D721Med (cell line): ENCODE measurements at regions not wholly inside any gene's neighbourhood (a gene's known extent, or its start where the extent isn't known, plus 50 kb on each side); places are given as distances from the start of the nearest gene placed in this dataset.
A peak's percentile ranks its signal among the peaks of the same experiment; 100 is the strongest.

Experiments
- DNase-seq: peaks from one replicate; pipeline ENCODE4 v3.0.0; 2011; ENCODE audit warnings: low spot score; ENCODE audit not compliant: insufficient read length
- FAIRE-seq: peaks from 2 replicates; lab custom pipeline; 2011; peaks lifted over from hg19 to GRCh38; lab: Jason Lieb, UNC
- CTCF ChIP-seq: IDR thresholded peaks from 2 replicates; pipeline ENCODE4 v1.5.1; 2012; ENCODE audit warnings: mild to moderate bottlenecking, control low read depth; ENCODE audit not compliant: insufficient read depth; ENCODE audit errors: missing control alignments

DNA sequence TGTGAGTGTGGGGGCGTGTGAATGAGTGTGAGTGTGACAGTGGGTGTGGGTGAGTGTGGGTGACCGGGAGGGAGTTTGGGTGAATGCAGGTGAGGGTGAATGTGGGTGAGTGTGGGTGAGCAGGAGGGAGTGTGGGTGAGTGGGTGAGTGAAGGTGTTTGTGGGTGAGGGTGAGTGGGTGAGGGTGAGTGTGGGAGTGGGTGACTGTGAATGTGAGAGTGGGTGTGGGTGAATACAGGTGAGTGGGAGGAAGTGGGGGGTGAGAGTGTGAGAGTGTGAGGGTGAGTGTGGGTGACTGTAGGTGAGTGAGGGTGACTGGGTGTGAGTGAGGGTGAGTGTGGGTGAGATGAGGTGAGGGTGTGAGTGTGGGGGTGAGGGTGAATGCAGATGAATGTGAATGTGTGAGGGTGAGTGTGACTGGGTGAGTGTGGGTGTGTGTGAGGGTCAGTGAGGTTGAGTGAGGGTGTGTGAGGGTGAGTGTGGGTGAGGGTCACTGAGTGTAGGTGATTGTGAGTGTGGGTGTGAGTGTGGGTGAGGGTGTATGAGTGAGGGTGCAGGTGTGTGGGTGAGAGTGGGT, 1677.3 kb upstream of the TENM3 start:
- TF ChIP-seq CTCF, result no peak
- FAIRE-seq (no peak), DNase-seq (no peak)

- DNase-seq (no peak), FAIRE-seq (no peak)
- no peak for TF ChIP-seq CTCF
Measured at GRCh38 chr4:180566492-180566891, 1676.7 kb upstream of the TENM3 start.

DNA sequence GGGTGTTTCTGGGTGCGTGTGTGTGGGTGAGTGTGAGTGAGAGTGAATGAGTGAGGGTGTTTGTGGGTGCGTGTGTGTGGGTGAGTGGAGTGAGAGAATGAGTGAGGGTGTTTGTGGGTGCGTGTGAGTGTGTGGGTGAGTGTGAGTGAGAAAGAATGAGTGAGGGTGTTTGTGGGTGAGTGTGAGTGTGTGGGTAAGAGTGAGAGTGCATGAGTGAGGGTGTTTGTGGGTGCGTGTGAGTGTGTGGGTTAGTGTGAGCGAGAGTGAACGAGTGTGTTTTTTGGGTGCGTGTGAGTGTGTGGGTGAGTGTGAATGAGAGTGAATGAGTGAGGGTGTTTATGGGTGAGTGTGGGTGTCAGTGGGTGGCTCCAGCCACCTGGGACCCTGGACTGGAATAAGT, 1676.1 kb upstream of the TENM3 start:
- no peak for TF ChIP-seq CTCF
- FAIRE-seq (no peak), DNase-seq (no peak)

GRCh38 chr4:180571516-180572055, 1671.6 kb upstream of the TENM3 start:
- DNase-seq (no peak), FAIRE-seq (no peak)
- TF ChIP-seq CTCF, result no peak

- no peak for TF ChIP-seq CTCF
- DNase-seq (no peak), FAIRE-seq (peak; percentile 46)
Measured at GRCh38 chr4:180578175-180578574, 1665.0 kb upstream of the TENM3 start.

DNA sequence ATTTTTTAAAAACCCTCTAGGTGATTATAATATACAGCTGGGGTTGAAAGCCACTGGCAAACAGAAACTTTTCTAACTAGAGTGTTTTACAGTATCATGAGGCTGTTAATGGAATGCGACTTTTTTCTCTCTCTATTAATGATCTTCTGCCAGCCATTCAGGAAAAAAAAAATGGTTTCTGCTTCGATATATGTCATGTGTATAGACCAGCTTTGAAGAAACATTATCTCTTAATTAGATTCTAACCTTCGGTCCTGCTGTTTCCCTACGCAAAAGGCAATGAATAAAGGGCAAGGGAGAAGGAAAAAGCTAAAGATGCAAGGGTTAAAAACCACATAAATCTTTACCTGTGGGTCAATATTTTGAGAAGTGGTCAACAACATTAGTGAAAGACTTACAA, 1662.1 kb upstream of the TENM3 start:
- FAIRE-seq, result no peak
- no peak for DNase-seq
- no peak for TF ChIP-seq CTCF

GRCh38 chr4:180587379-180587778, 1655.8 kb upstream of the TENM3 start:
- FAIRE-seq (no peak), DNase-seq (no peak)
- peak; percentile 23 for TF ChIP-seq CTCF
